HEK293 (cell line): ENCODE measurements at regions not wholly inside any gene's neighbourhood (a gene's known extent, or its start where the extent isn't known, plus 50 kb on each side); places are given as distances from the start of the nearest gene placed in this dataset.

Experiments used
- CTCF ChIA-PET: fragments of 350-600 bp; formaldehyde crosslinking; extraction: SDS; loops from one replicate; lab custom pipeline; 2021; ENCODE audit warnings: antibody characterized with exemption; lab: Yijun Ruan, JAX
- POLR2A ChIA-PET: fragments of 300-600 bp; formaldehyde crosslinking; extraction: SDS; loops from one replicate; lab custom pipeline; 2020; ENCODE audit warnings: antibody characterized with exemption, inconsistent platforms; lab: Yijun Ruan, JAX
- H3K27ac ChIP-seq: fragments of 200-500 bp; sonication (Bioruptor generic); 2 replicates; pipeline ENCODE4 v1.5.1; 2014; ENCODE audit warnings: low read depth, low read length, control low read depth, inconsistent platforms; ENCODE audit errors: extremely low read depth
- H3K36me3 ChIP-seq, 2 experiments: fragments of 200-500 bp in 1 of 2; sonication (Bioruptor generic) in 1 of 2; 1 replicate in 1 of 2; 2 replicates in 1 of 2; pipeline ENCODE4 v1.5.1; 2014 to 2017; ENCODE audit warnings: inconsistent platforms in 2 of 2, low read length in 2 of 2; ENCODE audit not compliant: control insufficient read depth in 2 of 2, insufficient read depth in 1 of 2
- H3K4me1 ChIP-seq: fragments of 200-500 bp; sonication (Bioruptor generic); 2 replicates; pipeline ENCODE4 v1.5.1; 2014; ENCODE audit warnings: mild to moderate bottlenecking, low read length, inconsistent platforms; ENCODE audit not compliant: control insufficient read depth, insufficient read depth
- H3K4me3 ChIP-seq: 2 replicates; pipeline ENCODE4 v1.5.1; 2011; ENCODE audit warnings: low read depth, mild to moderate bottlenecking, control low read depth, low read length, moderate library complexity
- H3K9me3 ChIP-seq: fragments of 200-500 bp; sonication (Bioruptor generic); 2 replicates; pipeline ENCODE4 v1.5.1; 2014; ENCODE audit warnings: low read depth, low read length, inconsistent platforms; ENCODE audit not compliant: control insufficient read depth, insufficient read depth
- PRDM4 ChIP-seq: fragments of 450-650 bp; formaldehyde crosslinking; IDR thresholded peaks from 2 replicates; pipeline ENCODE4 v1.5.1; 2017; ENCODE audit warnings: missing biosample characterization, missing genetic modification characterization
- RBAK ChIP-seq: fragments of 450-650 bp; formaldehyde crosslinking; IDR thresholded peaks from 2 replicates; pipeline ENCODE4 v1.5.1; 2016; ENCODE audit warnings: missing biosample characterization, missing genetic modification characterization
- ZBTB49 ChIP-seq: fragments of 450-650 bp; formaldehyde crosslinking; IDR thresholded peaks from 2 replicates; pipeline ENCODE4 v1.5.1; 2016; ENCODE audit warnings: missing biosample characterization, missing genetic modification characterization, low read depth
- ZNF121 ChIP-seq: fragments of 450-650 bp; formaldehyde crosslinking; IDR thresholded peaks from 2 replicates; pipeline ENCODE4 v1.5.1; 2016; ENCODE audit warnings: missing biosample characterization, missing genetic modification characterization
- ZNF146 ChIP-seq: fragments of 450-650 bp; formaldehyde crosslinking; IDR thresholded peaks from 2 replicates; pipeline ENCODE4 v1.5.1; 2016; ENCODE audit warnings: missing biosample characterization, missing genetic modification characterization
- ZNF157 ChIP-seq: fragments of 450-650 bp; formaldehyde crosslinking; IDR thresholded peaks from 2 replicates; pipeline ENCODE4 v1.5.1; 2016; ENCODE audit warnings: missing biosample characterization, missing genetic modification characterization
- ZNF248 ChIP-seq: fragments of 450-650 bp; formaldehyde crosslinking; IDR thresholded peaks from 2 replicates; pipeline ENCODE4 v1.5.1; 2017; ENCODE audit warnings: missing biosample characterization, missing genetic modification characterization
- ZNF292 ChIP-seq: fragments of 450-650 bp; formaldehyde crosslinking; IDR thresholded peaks from 2 replicates; pipeline ENCODE4 v1.5.1; 2016; ENCODE audit warnings: low read depth, missing biosample characterization, missing genetic modification characterization, borderline replicate concordance
- ZNF324 ChIP-seq: fragments of 450-650 bp; formaldehyde crosslinking; IDR thresholded peaks from 2 replicates; pipeline ENCODE4 v1.5.1; 2016; ENCODE audit warnings: missing biosample characterization, missing genetic modification characterization
- ZNF426 ChIP-seq: fragments of 450-650 bp; formaldehyde crosslinking; IDR thresholded peaks from 2 replicates; pipeline ENCODE4 v1.5.1; 2017; ENCODE audit warnings: missing biosample characterization, missing genetic modification characterization, mild to moderate bottlenecking, inconsistent platforms, moderate library complexity
- ZNF48 ChIP-seq: fragments of 450-650 bp; formaldehyde crosslinking; IDR thresholded peaks from 2 replicates; pipeline ENCODE4 v1.5.1; 2016; ENCODE audit warnings: missing biosample characterization, missing genetic modification characterization
- ZNF530 ChIP-seq: fragments of 450-650 bp; formaldehyde crosslinking; IDR thresholded peaks from 2 replicates; pipeline ENCODE4 v1.5.1; 2016; ENCODE audit warnings: low read depth, missing biosample characterization, missing genetic modification characterization
- ZNF548 ChIP-seq: fragments of 450-650 bp; formaldehyde crosslinking; IDR thresholded peaks from 2 replicates; pipeline ENCODE4 v1.5.1; 2016; ENCODE audit warnings: missing biosample characterization, missing genetic modification characterization
- TF ChIP-seq, protein P1 (sequence below): fragments of 450-650 bp; formaldehyde crosslinking; IDR thresholded peaks from 2 replicates; pipeline ENCODE4 v1.5.1; 2016; ENCODE audit warnings: missing biosample characterization, missing genetic modification characterization
- TF ChIP-seq, protein P2 (sequence below): fragments of 450-650 bp; formaldehyde crosslinking; IDR thresholded peaks from 2 replicates; pipeline ENCODE4 v1.5.1; 2016; ENCODE audit warnings: missing biosample characterization, missing genetic modification characterization

DNA sequence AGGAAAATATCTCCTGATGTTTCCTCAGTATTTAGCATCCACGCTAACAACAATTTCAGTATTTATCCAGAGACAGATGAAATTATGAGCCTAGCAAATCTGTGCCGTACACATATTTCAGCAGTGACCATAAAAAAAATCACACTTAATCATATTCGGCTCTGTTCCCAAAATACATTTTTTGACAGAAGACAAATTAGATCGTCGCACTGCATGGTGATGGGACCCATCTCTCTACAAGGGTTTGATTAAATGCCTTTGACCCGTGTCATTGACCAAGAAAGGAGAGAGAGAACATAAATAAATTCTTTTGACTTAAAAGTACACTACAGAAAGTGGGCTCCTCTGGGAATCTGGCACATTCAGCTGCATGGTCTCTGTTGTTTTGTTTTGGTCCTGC lies 215.3 kb upstream of the SEMA6D start:
- POLR2A ChIA-PET, result no interaction called here
- H3K27ac ChIP-seq, result no peak overlapping the region
- CTCF ChIA-PET, result no interaction called here
- no peaks in the 10 kb centered on the region for H3K4me1 ChIP-seq
- no peak overlapping the region for H3K4me3 ChIP-seq
- TF ChIP-seq ZNF292 (tag by site-specific recombination), result no peak
- no peak for TF ChIP-seq ZNF48 (tag by site-specific recombination)
- no peaks in the 10 kb centered on the region for H3K36me3 ChIP-seq
- no peaks in the 10 kb centered on the region for H3K9me3 ChIP-seq

DNA sequence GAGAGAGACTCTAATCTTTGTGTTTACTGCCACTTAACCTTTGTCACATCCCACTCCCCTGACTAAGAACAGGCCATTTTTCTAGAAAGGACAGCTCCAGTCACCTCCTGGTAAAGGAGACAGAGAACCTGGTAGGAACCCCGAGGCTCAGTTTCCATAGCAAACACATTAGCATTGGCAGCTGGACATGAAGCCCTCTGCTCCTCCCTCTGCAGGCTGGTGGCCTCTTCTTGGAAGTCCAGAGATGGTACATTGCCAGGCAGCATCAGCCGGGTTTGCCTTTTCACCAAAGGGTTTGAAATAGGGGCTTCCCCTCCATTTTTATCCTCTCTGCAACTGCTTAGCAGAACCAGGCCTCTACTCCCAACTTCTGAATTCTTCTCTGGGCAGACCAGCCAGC lies 213.4 kb upstream of the SEMA6D start:
- H3K36me3 ChIP-seq, result no peaks in the 10 kb centered on the region

More for the DNA sequence above, 213.4 kb upstream of the SEMA6D start:
- CTCF ChIA-PET, result no interaction called here
- Histone ChIP-seq H3K4me3 (no peak overlapping the region), H3K27ac (no peak overlapping the region), H3K4me1 (no peaks in the 10 kb centered on the region), H3K9me3 (no peaks in the 10 kb centered on the region)
- TF ChIP-seq, protein P1, sequence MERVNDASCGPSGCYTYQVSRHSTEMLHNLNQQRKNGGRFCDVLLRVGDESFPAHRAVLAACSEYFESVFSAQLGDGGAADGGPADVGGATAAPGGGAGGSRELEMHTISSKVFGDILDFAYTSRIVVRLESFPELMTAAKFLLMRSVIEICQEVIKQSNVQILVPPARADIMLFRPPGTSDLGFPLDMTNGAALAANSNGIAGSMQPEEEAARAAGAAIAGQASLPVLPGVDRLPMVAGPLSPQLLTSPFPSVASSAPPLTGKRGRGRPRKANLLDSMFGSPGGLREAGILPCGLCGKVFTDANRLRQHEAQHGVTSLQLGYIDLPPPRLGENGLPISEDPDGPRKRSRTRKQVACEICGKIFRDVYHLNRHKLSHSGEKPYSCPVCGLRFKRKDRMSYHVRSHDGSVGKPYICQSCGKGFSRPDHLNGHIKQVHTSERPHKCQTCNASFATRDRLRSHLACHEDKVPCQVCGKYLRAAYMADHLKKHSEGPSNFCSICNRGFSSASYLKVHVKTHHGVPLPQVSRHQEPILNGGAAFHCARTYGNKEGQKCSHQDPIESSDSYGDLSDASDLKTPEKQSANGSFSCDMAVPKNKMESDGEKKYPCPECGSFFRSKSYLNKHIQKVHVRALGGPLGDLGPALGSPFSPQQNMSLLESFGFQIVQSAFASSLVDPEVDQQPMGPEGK (tag by site-specific recombination), result no peak
- no peak for TF ChIP-seq RBAK (tag by site-specific recombination)
- no peak for TF ChIP-seq ZNF121
- no peak for TF ChIP-seq ZNF324 (tag by site-specific recombination)
- TF ChIP-seq ZNF530, result no peak
- no peak for TF ChIP-seq ZNF248 (tag by site-specific recombination)
- TF ChIP-seq ZNF426 (tag by site-specific recombination), result no peak
- TF ChIP-seq PRDM4, result no peak
- TF ChIP-seq ZNF548, result no peak
- no peak for TF ChIP-seq ZBTB49
- TF ChIP-seq ZNF157 (tag by site-specific recombination), result no peak
- no peak for TF ChIP-seq ZNF146
- TF ChIP-seq, protein P2, sequence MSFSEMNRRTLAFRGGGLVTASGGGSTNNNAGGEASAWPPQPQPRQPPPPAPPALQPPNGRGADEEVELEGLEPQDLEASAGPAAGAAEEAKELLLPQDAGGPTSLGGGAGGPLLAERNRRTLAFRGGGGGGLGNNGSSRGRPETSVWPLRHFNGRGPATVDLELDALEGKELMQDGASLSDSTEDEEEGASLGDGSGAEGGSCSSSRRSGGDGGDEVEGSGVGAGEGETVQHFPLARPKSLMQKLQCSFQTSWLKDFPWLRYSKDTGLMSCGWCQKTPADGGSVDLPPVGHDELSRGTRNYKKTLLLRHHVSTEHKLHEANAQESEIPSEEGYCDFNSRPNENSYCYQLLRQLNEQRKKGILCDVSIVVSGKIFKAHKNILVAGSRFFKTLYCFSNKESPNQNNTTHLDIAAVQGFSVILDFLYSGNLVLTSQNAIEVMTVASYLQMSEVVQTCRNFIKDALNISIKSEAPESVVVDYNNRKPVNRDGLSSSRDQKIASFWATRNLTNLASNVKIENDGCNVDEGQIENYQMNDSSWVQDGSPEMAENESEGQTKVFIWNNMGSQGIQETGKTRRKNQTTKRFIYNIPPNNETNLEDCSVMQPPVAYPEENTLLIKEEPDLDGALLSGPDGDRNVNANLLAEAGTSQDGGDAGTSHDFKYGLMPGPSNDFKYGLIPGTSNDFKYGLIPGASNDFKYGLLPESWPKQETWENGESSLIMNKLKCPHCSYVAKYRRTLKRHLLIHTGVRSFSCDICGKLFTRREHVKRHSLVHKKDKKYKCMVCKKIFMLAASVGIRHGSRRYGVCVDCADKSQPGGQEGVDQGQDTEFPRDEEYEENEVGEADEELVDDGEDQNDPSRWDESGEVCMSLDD (tag by site-specific recombination), result no peak
- POLR2A ChIA-PET, result no interaction called here
